HCT116 (cell line): ENCODE measurements at regions not wholly inside any gene's neighbourhood (a gene's known extent, or its start where the extent isn't known, plus 50 kb on each side); places are given as distances from the start of the nearest gene placed in this dataset.

Experiments used
- ATAC-seq: fragments of 200-7000 bp; cut with Tn5 transposase; 2 replicates; pipeline ENCODE4 v1.9.1; 2020; ENCODE audit warnings: mild to moderate bottlenecking, moderate library complexity
- BruUV-seq: library from RNA; stranded (reverse); fragments of 400-500 nt; replicated peaks from 2 replicates; lab custom pipeline; 2021; lab: Mats Ljungman, UMichigan
- CTCF ChIA-PET: fragments of 300-600 bp; sonication (Branson Sonifier 250); formaldehyde crosslinking; loops from one replicate; lab custom pipeline; 2021; ENCODE audit warnings: antibody characterized with exemption; lab: Charles Lee
- POLR2A ChIA-PET: fragments of 300-600, 350-600 bp; sonication (Branson Sonifier 250); formaldehyde crosslinking; loops from one replicate; lab custom pipeline; 2021; ENCODE audit warnings: antibody characterized with exemption; lab: Charles Lee
- RAD21 ChIA-PET, 2 experiments: fragments of 300-600 bp; sonication (Branson Sonifier 250); formaldehyde crosslinking; loops; one replicate each; lab custom pipeline; 2023; ENCODE audit warnings: low total read pairs in 2 of 2; ENCODE audit not compliant: uncharacterized antibody in 2 of 2, unreplicated experiment in 2 of 2, low non-redundant PET in 1 of 2; lab: Charles Lee
- DNase-seq: peaks from one replicate; pipeline ENCODE4 v3.0.0-alpha.2; 2010; ENCODE audit warnings: low read depth, low spot score
- H2AFZ ChIP-seq: fragments of 200-600 bp; shearing (Covaris generic), sonication (generic); 2 replicates; pipeline ENCODE4 v1.6.1; 2017; ENCODE audit warnings: low read depth, mixed run types, mixed read lengths, antibody characterized with exemption, low read length; ENCODE audit not compliant: poor library complexity, severe bottlenecking
- H3K27ac ChIP-seq: 2 replicates; pipeline ENCODE4 v1.5.1; 2012; ENCODE audit warnings: low read depth, low read length
- H3K27me3 ChIP-seq: fragments of 200-600 bp; sonication (generic); 2 replicates; pipeline ENCODE4 v1.6.1; 2016; ENCODE audit warnings: mixed run types, low read length, mixed read lengths; ENCODE audit not compliant: insufficient read depth
- H3K36me3 ChIP-seq, 2 experiments: fragments of 200-500 bp in 1 of 2; fragments of 200-600 bp in 1 of 2; sonication (Bioruptor generic) in 1 of 2; sonication (generic) in 1 of 2; 2 replicates each; pipeline versions ENCODE4 v1.5.1 to v1.6.1; 2014 to 2016; ENCODE audit warnings: low read length in 2 of 2, inconsistent platforms in 1 of 2, mixed read lengths in 1 of 2, mixed run types in 1 of 2; ENCODE audit not compliant: insufficient read depth in 2 of 2, control insufficient read depth in 1 of 2
- H3K4me1 ChIP-seq, 2 experiments: fragments of 200-600 bp in 1 of 2; sonication (generic) in 1 of 2; 2 replicates each; pipeline versions ENCODE4 v1.5.1 to v1.6.1; 2012 to 2017; ENCODE audit warnings: low read length in 2 of 2, inconsistent platforms in 1 of 2, mild to moderate bottlenecking in 1 of 2, mixed read lengths in 1 of 2, mixed run types in 1 of 2, moderate library complexity in 1 of 2; ENCODE audit not compliant: insufficient read depth in 2 of 2, control insufficient read depth in 1 of 2
- H3K4me2 ChIP-seq: fragments of 200-600 bp; sonication (generic); 2 replicates; pipeline ENCODE4 v1.6.1; 2017; ENCODE audit warnings: mixed run types, low read length, mixed read lengths
- H3K4me3 ChIP-seq, 2 experiments: fragments of 200-600 bp in 1 of 2; sonication (generic) in 1 of 2; replicated peaks in 1 of 2; 2 replicates each; pipeline ENCODE4 v1.5.1; 2011 to 2016; ENCODE audit warnings: low read length in 2 of 2, control low read depth in 1 of 2, low read depth in 1 of 2, mild to moderate bottlenecking in 1 of 2, mixed read lengths in 1 of 2, mixed run types in 1 of 2
- H3K79me2 ChIP-seq: fragments of 200-600 bp; sonication (generic); 2 replicates; pipeline ENCODE4 v1.6.1; 2017; ENCODE audit warnings: mild to moderate bottlenecking, mixed run types, low read length, moderate library complexity, mixed read lengths; ENCODE audit not compliant: insufficient read depth
- H3K9ac ChIP-seq: fragments of 200-600 bp; sonication (generic); 2 replicates; pipeline ENCODE4 v1.6.1; 2016; ENCODE audit warnings: low read length, mixed read lengths
- H3K9me2 ChIP-seq: fragments of 200-600 bp; sonication (generic), shearing (Covaris generic); 2 replicates; pipeline ENCODE4 v1.6.1; 2017; ENCODE audit warnings: mixed run types, mild to moderate bottlenecking, moderate library complexity; ENCODE audit not compliant: insufficient read depth
- H3K9me3 ChIP-seq, 2 experiments: fragments of 200-500 bp in 1 of 2; fragments of 200-600 bp in 1 of 2; sonication (Bioruptor generic) in 1 of 2; sonication (generic) in 1 of 2; 2 replicates each; pipeline ENCODE4 v1.6.1; 2014 to 2017; ENCODE audit warnings: low read length in 2 of 2, mixed read lengths in 2 of 2, inconsistent platforms in 1 of 2, low read depth in 1 of 2, mild to moderate bottlenecking in 1 of 2, mixed run types in 1 of 2, moderate library complexity in 1 of 2; ENCODE audit not compliant: control insufficient read depth in 1 of 2, insufficient read depth in 1 of 2
- H4K20me1 ChIP-seq: fragments of 200-600 bp; sonication (generic), shearing (Covaris generic); 2 replicates; pipeline ENCODE4 v1.6.1; 2017; ENCODE audit warnings: mixed run types, mild to moderate bottlenecking, moderate library complexity; ENCODE audit not compliant: insufficient read depth
- CBX3 ChIP-seq: IDR thresholded peaks from 2 replicates; pipeline ENCODE4 v1.6.1; 2012; ENCODE audit warnings: low read depth
- CEBPB ChIP-seq: IDR thresholded peaks from 2 replicates; pipeline ENCODE4 v1.6.1; 2012; ENCODE audit warnings: low read depth
- EGR1 ChIP-seq: IDR thresholded peaks from 2 replicates; pipeline ENCODE4 v1.6.1; 2012; ENCODE audit warnings: low read depth
- ELF1 ChIP-seq: IDR thresholded peaks from 2 replicates; pipeline ENCODE4 v1.6.1; 2012; ENCODE audit warnings: low read depth, borderline replicate concordance
- EZH2 ChIP-seq: fragments of 200-600 bp; sonication (generic); IDR thresholded peaks from 2 replicates; pipeline ENCODE4 v1.6.1; 2017; ENCODE audit warnings: antibody characterized with exemption, mixed run types
- EZH2phosphoT487 ChIP-seq: fragments of 200-600 bp; IDR thresholded peaks from 2 replicates; pipeline ENCODE4 v1.6.1; 2018; ENCODE audit warnings: antibody characterized with exemption, borderline replicate concordance
- FOSL1 ChIP-seq: IDR thresholded peaks from 2 replicates; pipeline ENCODE4 v1.6.1; 2012; ENCODE audit warnings: low read depth
- JUND ChIP-seq: IDR thresholded peaks from 2 replicates; pipeline ENCODE4 v1.6.1; 2012
- POLR2A ChIP-seq: IDR thresholded peaks from 2 replicates; pipeline ENCODE4 v1.7.0; 2011; ENCODE audit warnings: borderline replicate concordance; ENCODE audit not compliant: insufficient read depth, insufficient read length; ENCODE audit errors: extremely low read depth
- RAD21 ChIP-seq: IDR thresholded peaks from 2 replicates; pipeline ENCODE4 v1.6.1; 2012; ENCODE audit warnings: low read depth, mild to moderate bottlenecking
- SIN3A ChIP-seq: IDR thresholded peaks from 2 replicates; pipeline ENCODE4 v1.6.1; 2012; ENCODE audit warnings: low read depth
- SP1 ChIP-seq: IDR thresholded peaks from 2 replicates; pipeline ENCODE4 v1.6.1; 2012; ENCODE audit warnings: low read depth
- SRF ChIP-seq: IDR thresholded peaks from 2 replicates; pipeline ENCODE4 v1.6.1; 2012; ENCODE audit warnings: low read depth
- YY1 ChIP-seq: IDR thresholded peaks from 2 replicates; pipeline ENCODE4 v1.6.1; 2011; ENCODE audit warnings: low read length, low read depth, moderate library complexity, mild to moderate bottlenecking; ENCODE audit not compliant: insufficient replicate concordance; ENCODE audit errors: extremely low read depth
- ZFX ChIP-seq: fragments of 450-650 bp; IDR thresholded peaks from 2 replicates; pipeline ENCODE4 v1.6.1; 2017
- ZNF274 ChIP-seq: fragments of 200-500 bp; sonication (Bioruptor generic); IDR thresholded peaks from 2 replicates; pipeline ENCODE4 v1.6.1; 2014; ENCODE audit warnings: mild to moderate bottlenecking, low read depth, low read length, inconsistent platforms
- intact Hi-C: fragments of 100-400 bp; cut with micrococcal nuclease; formaldehyde crosslinking; loops from 2 replicates; pipeline ENCODE4 v1.10.0; 2022
- TF ChIP-seq, protein P1 (sequence below): IDR thresholded peaks from 2 replicates; pipeline ENCODE4 v1.6.1; 2012
- TF ChIP-seq, protein P2 (sequence below): IDR thresholded peaks from 2 replicates; pipeline ENCODE4 v1.6.1; 2012

DNA sequence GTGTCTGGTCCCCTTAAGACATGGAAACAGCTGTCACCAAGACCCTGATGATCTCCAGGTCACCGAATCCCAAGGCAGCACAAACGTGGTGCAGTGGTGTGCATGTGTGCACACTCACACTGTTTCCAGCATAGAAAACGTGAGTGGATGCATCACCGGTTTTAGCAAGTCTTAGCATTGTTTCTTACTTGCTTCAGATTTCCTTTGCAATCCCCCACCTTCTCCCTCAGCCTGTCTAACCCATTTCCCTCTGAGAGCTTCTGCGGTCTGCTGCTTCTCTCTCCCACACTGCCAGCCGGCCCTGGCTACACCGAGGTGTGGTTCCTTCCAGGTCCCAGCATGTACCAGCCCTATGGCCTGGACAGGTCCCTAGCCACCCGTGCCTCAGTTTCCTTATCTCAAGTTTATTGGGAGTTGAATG lies 343.4 kb upstream of the HS6ST1 start:
- CTCF ChIA-PET, result no interaction called here

DNA sequence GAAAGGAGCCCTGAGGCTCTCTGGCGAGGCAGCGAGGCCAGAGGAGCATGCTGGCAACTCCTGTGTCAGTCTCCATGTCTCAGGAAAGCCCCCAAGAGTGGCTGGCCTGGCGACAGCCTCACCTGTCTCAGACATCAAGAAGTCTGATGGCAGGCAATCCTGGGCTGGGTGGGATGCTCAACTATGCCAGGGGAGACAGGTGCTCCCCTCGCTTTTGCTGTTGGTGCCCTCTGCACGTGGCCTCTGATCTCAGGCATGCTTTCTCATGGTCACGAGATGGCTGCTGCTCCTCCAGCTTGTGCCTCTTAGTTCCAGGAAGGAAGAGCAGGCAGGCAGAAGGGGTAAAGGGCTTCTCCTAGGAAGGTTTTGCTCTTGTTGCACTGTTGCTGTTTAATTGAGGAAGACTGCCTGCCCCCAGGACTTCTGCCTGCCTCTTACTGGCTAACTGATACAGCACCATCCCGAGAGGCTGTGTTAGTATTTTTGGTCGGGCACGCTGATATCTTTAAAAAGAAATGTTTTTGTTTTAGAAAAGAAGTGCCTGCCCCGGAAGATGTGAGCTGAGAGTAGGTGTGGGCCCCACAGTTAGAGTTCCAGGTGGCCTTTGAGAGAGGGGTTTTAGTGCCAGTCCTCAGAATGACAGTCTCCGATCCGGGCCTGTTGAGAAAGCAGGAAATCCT lies 344.8 kb upstream of the HS6ST1 start:
- TF ChIP-seq ZFX, result no peak
- no peak for TF ChIP-seq FOSL1
- TF ChIP-seq, protein P1, sequence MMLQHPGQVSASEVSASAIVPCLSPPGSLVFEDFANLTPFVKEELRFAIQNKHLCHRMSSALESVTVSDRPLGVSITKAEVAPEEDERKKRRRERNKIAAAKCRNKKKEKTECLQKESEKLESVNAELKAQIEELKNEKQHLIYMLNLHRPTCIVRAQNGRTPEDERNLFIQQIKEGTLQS, result no peak
- TF ChIP-seq SIN3A, result no peak
- TF ChIP-seq ZNF274, result no peak
- TF ChIP-seq CEBPB, result no peak
- no peak for TF ChIP-seq SP1
- no peak for TF ChIP-seq JUND
- TF ChIP-seq, protein P2, sequence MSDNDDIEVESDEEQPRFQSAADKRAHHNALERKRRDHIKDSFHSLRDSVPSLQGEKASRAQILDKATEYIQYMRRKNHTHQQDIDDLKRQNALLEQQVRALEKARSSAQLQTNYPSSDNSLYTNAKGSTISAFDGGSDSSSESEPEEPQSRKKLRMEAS, result no peak
- no peak for TF ChIP-seq RAD21
- TF ChIP-seq YY1, result no peak
- no peak for TF ChIP-seq EZH2phosphoT487
- no peak for TF ChIP-seq POLR2A
- no peaks in the 10 kb centered on the region for H4K20me1 ChIP-seq
- H2AFZ ChIP-seq, result no peak overlapping the region
- H3K4me1 ChIP-seq, result no peaks in the 10 kb centered on the region
- no peaks in the 10 kb centered on the region for H3K9me2 ChIP-seq
- H3K36me3 ChIP-seq, result no peaks in the 10 kb centered on the region
- ChIA-PET POLR2A (no interaction called here), RAD21 (no interaction called here), CTCF (no interaction called here)
- ATAC-seq, result no peak
- no peaks in the 10 kb centered on the region for H3K79me2 ChIP-seq
- no peak overlapping the region for H3K27ac ChIP-seq
- DNase-seq, result no peak
- BruUV-seq, result no TSS peak
- H3K9me3 ChIP-seq, result no peaks in the 10 kb centered on the region
- intact Hi-C loops, result no loop called here
- no peak overlapping the region for H3K4me3 ChIP-seq
- H3K27me3 ChIP-seq, result peaks cover 14% of the 10 kb centered on the region
- H3K4me2 ChIP-seq, result no peak overlapping the region
- no peak overlapping the region for H3K9ac ChIP-seq

More for the DNA sequence above, 343.4 kb upstream of the HS6ST1 start:
- no peaks in the 10 kb centered on the region for H4K20me1 ChIP-seq
- H3K4me3 ChIP-seq, result no peak overlapping the region
- ChIA-PET POLR2A (no interaction called here), RAD21 (no interaction called here)
- TF ChIP-seq FOSL1 (no peak), EZH2phosphoT487 (no peak), RAD21 (no peak), JUND (no peak), CEBPB (no peak), ZFX (no peak), CBX3 (no peak), EGR1 (no peak), EZH2 (no peak), ELF1 (no peak), SRF (no peak), SP1 (no peak)
- no peak overlapping the region for H3K27ac ChIP-seq
- H3K36me3 ChIP-seq, result no peaks in the 10 kb centered on the region
- no TSS peak for BruUV-seq
- H3K4me1 ChIP-seq, result no peaks in the 10 kb centered on the region
- H3K79me2 ChIP-seq, result no peaks in the 10 kb centered on the region
- no peaks in the 10 kb centered on the region for H3K9me2 ChIP-seq
- no peak overlapping the region for H2AFZ ChIP-seq
- no peaks in the 10 kb centered on the region for H3K9me3 ChIP-seq
- ATAC-seq, result no peak
- peaks cover 14% of the 10 kb centered on the region for H3K27me3 ChIP-seq
- intact Hi-C loops, result no loop called here
- no peak overlapping the region for H3K9ac ChIP-seq
- no peak overlapping the region for H3K4me2 ChIP-seq
- DNase-seq, result no peak
